ENCODE measurements at regions not wholly inside any gene's neighbourhood (a gene's known extent, or its start where the extent isn't known, plus 50 kb on each side); places are given as distances from the start of the nearest gene placed in this dataset.

- no peak for DNase-seq (ENCODE audit: low read depth)
- TF ChIP-seq CTCF (conservative IDR thresholded peaks at IDR 0.05; ENCODE audit: low read length) = no peak
- H3K4me3 ChIP-seq (ENCODE audit: low read length) = no peak overlapping the region
Observed at GRCh38 chr5:124865603-124866354, 119.3 kb upstream of the ZNF608 start.

GRCh38 chr5:124866355-124867136 is 120.1 kb upstream of the ZNF608 start:
- 0 out of 2 replicates have a peak overlapping the region, but pooled peaks have one; percentile 4 for H3K4me3 ChIP-seq (ENCODE audit: low read length)
- DNase-seq (ENCODE audit: low read depth) = peak; percentile 48
- no peak for TF ChIP-seq CTCF (conservative IDR thresholded peaks at IDR 0.05; ENCODE audit: low read length)

- H3K4me3 ChIP-seq (ENCODE audit: low read length) = peak overlapping the region; percentile 4; the same call in 1 of the 2 replicates
- TF ChIP-seq CTCF (conservative IDR thresholded peaks at IDR 0.05; ENCODE audit: low read length) = no peak
- DNase-seq (ENCODE audit: low read depth) = peak; percentile 97
Observed at GRCh38 chr5:124867137-124867704, 120.8 kb upstream of the ZNF608 start.

- DNase-seq (ENCODE audit: low read depth) = peak; percentile 18
- no peak overlapping the region for H3K4me3 ChIP-seq (ENCODE audit: low read length)
- no peak for TF ChIP-seq CTCF (conservative IDR thresholded peaks at IDR 0.05; ENCODE audit: low read length)
Observed at GRCh38 chr5:124868676-124869075, 122.2 kb upstream of the ZNF608 start.

GRCh38 chr5:124869426-124870033 is 123.1 kb upstream of the ZNF608 start:
- DNase-seq (ENCODE audit: low read depth) = no peak
- no peak for TF ChIP-seq CTCF (conservative IDR thresholded peaks at IDR 0.05; ENCODE audit: low read length)

GRCh38 chr5:124870070-124870469 is 123.6 kb upstream of the ZNF608 start:
- no peak for TF ChIP-seq CTCF (conservative IDR thresholded peaks at IDR 0.05; ENCODE audit: low read length)
- no peak overlapping the region for H3K4me3 ChIP-seq (ENCODE audit: low read length)
- peak; percentile 17 for DNase-seq (ENCODE audit: low read depth)

More at GRCh38 chr5:124869426-124870033, 123.1 kb upstream of the ZNF608 start:
- no peak overlapping the region for H3K4me3 ChIP-seq (ENCODE audit: low read length)
